Mesenchymal stem cell (in vitro differentiated cells and primary cell): ENCODE measurements at regions not wholly inside any gene's neighbourhood (a gene's known extent, or its start where the extent isn't known, plus 50 kb on each side); places are given as distances from the start of the nearest gene placed in this dataset.
"Not testable (repeated sequence)": the region's sequence is repeated elsewhere in the genome, so short reads cannot be mapped to it uniquely, and the experiment has no call there.

ENCODE experiments used
- DNase-seq: peaks from one replicate; pipeline ENCODE4 v3.0.0-alpha.2; 2013
- H2AFZ ChIP-seq: one replicate; pipeline ENCODE4 v1.6.1; 2013; ENCODE audit warnings: low read depth, mild to moderate bottlenecking, control low read depth, inconsistent platforms, low read length, moderate library complexity
- H2AK5ac ChIP-seq: 2 replicates; pipeline ENCODE4 v1.6.1; 2013; ENCODE audit warnings: low read length, moderate library complexity, mild to moderate bottlenecking, inconsistent platforms; ENCODE audit not compliant: severe bottlenecking
- H2BK120ac ChIP-seq: one replicate; pipeline ENCODE4 v1.6.1; 2013; ENCODE audit warnings: low read depth, mild to moderate bottlenecking, inconsistent platforms, low read length, moderate library complexity
- H2BK12ac ChIP-seq, 2 experiments: one replicate each; pipeline ENCODE4 v1.6.1; 2013; ENCODE audit warnings: inconsistent platforms in 2 of 2, low read length in 2 of 2, mild to moderate bottlenecking in 2 of 2, moderate library complexity in 2 of 2, control low read depth in 1 of 2
- H2BK15ac ChIP-seq: one replicate; pipeline ENCODE4 v1.6.1; 2013; ENCODE audit warnings: mild to moderate bottlenecking, low read depth, inconsistent platforms; ENCODE audit not compliant: poor library complexity, severe bottlenecking
- H2BK5ac ChIP-seq: 2 replicates; pipeline ENCODE4 v1.6.1; 2013; ENCODE audit warnings: low read depth, mild to moderate bottlenecking, low read length, control low read depth, inconsistent platforms; ENCODE audit not compliant: poor library complexity, severe bottlenecking
- H3K14ac ChIP-seq, 2 experiments: one replicate each; pipeline ENCODE4 v1.6.1; 2013; ENCODE audit warnings: inconsistent platforms in 2 of 2, low read length in 2 of 2, control low read depth in 1 of 2, mild to moderate bottlenecking in 1 of 2, moderate library complexity in 1 of 2
- H3K18ac ChIP-seq, 2 experiments: one replicate each; pipeline ENCODE4 v1.6.1; 2013; ENCODE audit warnings: inconsistent platforms in 2 of 2, low read length in 2 of 2, control low read depth in 1 of 2, low read depth in 1 of 2, mild to moderate bottlenecking in 1 of 2
- H3K23ac ChIP-seq, 2 experiments: one replicate each; pipeline ENCODE4 v1.6.1; 2013; ENCODE audit warnings: inconsistent platforms in 2 of 2, low read length in 2 of 2, mild to moderate bottlenecking in 2 of 2, moderate library complexity in 2 of 2, control low read depth in 1 of 2
- H3K27ac ChIP-seq: 2 replicates; pipeline ENCODE4 v1.5.1; 2013; ENCODE audit warnings: mild to moderate bottlenecking, moderate library complexity, low read length, control low read depth, inconsistent platforms; ENCODE audit not compliant: poor library complexity, severe bottlenecking
- H3K27me3 ChIP-seq, 2 experiments: 2 replicates each; pipeline versions ENCODE4 v1.6.1 to v1.7.0; 2013; ENCODE audit warnings: low read length in 2 of 2, mild to moderate bottlenecking in 2 of 2, moderate library complexity in 2 of 2, control low read depth in 1 of 2, inconsistent platforms in 1 of 2; ENCODE audit not compliant: control insufficient read depth in 1 of 2, insufficient read depth in 1 of 2
- H3K36me3 ChIP-seq, 2 experiments: 2 replicates each; pipeline versions ENCODE4 v1.6.1 to v1.7.0; 2013; ENCODE audit warnings: low read length in 2 of 2, control low read depth in 1 of 2, inconsistent platforms in 1 of 2, low read depth in 1 of 2, mild to moderate bottlenecking in 1 of 2; ENCODE audit not compliant: insufficient read depth in 2 of 2, control insufficient read depth in 1 of 2
- H3K4ac ChIP-seq, 2 experiments: one replicate each; pipeline ENCODE4 v1.6.1; 2013; ENCODE audit warnings: inconsistent platforms in 2 of 2, low read length in 2 of 2, mild to moderate bottlenecking in 2 of 2, moderate library complexity in 2 of 2, control low read depth in 1 of 2, low read depth in 1 of 2
- H3K4me1 ChIP-seq: 2 replicates; pipeline ENCODE4 v1.6.1; 2013; ENCODE audit warnings: low read depth, low read length, control low read depth; ENCODE audit not compliant: control insufficient read depth, insufficient read depth
- H3K4me2 ChIP-seq: 2 replicates; pipeline ENCODE4 v1.6.1; 2013; ENCODE audit warnings: low read length, mild to moderate bottlenecking, inconsistent platforms; ENCODE audit not compliant: poor library complexity, severe bottlenecking
- H3K4me3 ChIP-seq, 2 experiments: 2 replicates each; pipeline versions ENCODE4 v1.5.1 to v1.7.0; 2013; ENCODE audit warnings: low read length in 2 of 2, mild to moderate bottlenecking in 2 of 2, control low read depth in 1 of 2, low read depth in 1 of 2; ENCODE audit not compliant: insufficient read depth in 1 of 2
- H3K79me1 ChIP-seq: replicated peaks from 2 replicates; pipeline ENCODE4 v1.6.1; 2013; ENCODE audit warnings: mild to moderate bottlenecking, control low read depth, low read length, inconsistent platforms; ENCODE audit not compliant: poor library complexity, severe bottlenecking
- H3K9ac ChIP-seq: 2 replicates; pipeline ENCODE4 v1.7.0; 2013; ENCODE audit warnings: mild to moderate bottlenecking, low read length, moderate library complexity
- H3K9me3 ChIP-seq: 2 replicates; pipeline ENCODE4 v1.7.0; 2013; ENCODE audit warnings: mild to moderate bottlenecking, low read length; ENCODE audit not compliant: control insufficient read depth
- H4K8ac ChIP-seq: one replicate; pipeline ENCODE4 v1.6.1; 2013; ENCODE audit warnings: inconsistent platforms, mild to moderate bottlenecking, low read length, moderate library complexity
- H4K91ac ChIP-seq: one replicate; pipeline ENCODE4 v1.6.1; 2013; ENCODE audit warnings: mild to moderate bottlenecking, low read length, inconsistent platforms
- WGBS: methylation state at CpG from one replicate; pipeline ENCODE4 v1.1.7; 2013; ENCODE audit warnings: mixed read lengths; 5-methylcytosine and 5-hydroxymethylcytosine counted together

GRCh38 chr1:157197906-157198435 lies 59.8 kb upstream of the ETV3 start:
- Histone ChIP-seq H3K36me3 (no peaks in the 10 kb centered on the region), H3K23ac (no peak overlapping the region), H3K9ac (no peak overlapping the region), H2AK5ac (no peak overlapping the region), H2BK5ac (no peak overlapping the region), H3K4ac (no peak overlapping the region), H3K4me3 (no peak overlapping the region), H3K79me1 (no peaks in the 10 kb centered on the region), H3K14ac (no peak overlapping the region), H2BK12ac (no peak overlapping the region), H3K9me3 (no peaks in the 10 kb centered on the region), H2AFZ (no peak overlapping the region), H3K4me1 (no peaks in the 10 kb centered on the region), H4K8ac (no peak overlapping the region), H3K27ac (no peak overlapping the region), H3K4me2 (no peak overlapping the region), H4K91ac (no peak overlapping the region), H2BK120ac (no peak overlapping the region), H3K18ac (no peak overlapping the region), H2BK15ac (no peak overlapping the region), H3K27me3 (peaks cover 19 to 52% of the 10 kb centered on the region in 2 experiments)
- WGBS: 83% methylated on average over 7 of the region's 7 CpGs
- no peak for DNase-seq

GRCh38 chr1:157196670-157197456 lies 58.7 kb upstream of the ETV3 start:
- H3K14ac ChIP-seq, H3K79me1 ChIP-seq, H2AK5ac ChIP-seq, H4K91ac ChIP-seq, H2BK15ac ChIP-seq, H3K4me1 ChIP-seq, H3K23ac ChIP-seq, H3K4me2 ChIP-seq, H3K9me3 ChIP-seq, H3K4ac ChIP-seq, H2BK120ac ChIP-seq, H3K18ac ChIP-seq, H2BK12ac ChIP-seq, H2BK5ac ChIP-seq, H3K4me3 ChIP-seq, H4K8ac ChIP-seq, H3K27ac ChIP-seq, H3K9ac ChIP-seq, H3K36me3 ChIP-seq, H2AFZ ChIP-seq: not testable (repeated sequence)
- WGBS: 50% methylated on average over 2 of the region's 11 CpGs
- peaks cover 30 to 55% of the 10 kb centered on the region in 2 experiments for H3K27me3 ChIP-seq
- DNase-seq: peak; percentile 16

- no peak overlapping the region for H3K4me2 ChIP-seq
- no peak overlapping the region for H3K14ac ChIP-seq
- no peak overlapping the region for H2AK5ac ChIP-seq
- no peak overlapping the region for H3K27ac ChIP-seq
- H3K4me3 ChIP-seq: no peak overlapping the region
- no peak overlapping the region for H3K23ac ChIP-seq
- no peak overlapping the region for H3K18ac ChIP-seq
- H4K91ac ChIP-seq: no peak overlapping the region
- no peaks in the 10 kb centered on the region for H3K9me3 ChIP-seq
- peaks cover 28 to 55% of the 10 kb centered on the region in 2 experiments for H3K27me3 ChIP-seq
- H2BK120ac ChIP-seq: no peak overlapping the region
- H3K4me1 ChIP-seq: no peaks in the 10 kb centered on the region
- DNase-seq: no peak
- no peak overlapping the region for H4K8ac ChIP-seq
- no peak overlapping the region for H2AFZ ChIP-seq
- WGBS: 79% methylated on average over 2 of the region's 2 CpGs
- H2BK15ac ChIP-seq: no peak overlapping the region
- no peak overlapping the region for H2BK5ac ChIP-seq
- H3K79me1 ChIP-seq: no peaks in the 10 kb centered on the region
- H3K36me3 ChIP-seq: no peaks in the 10 kb centered on the region
- H2BK12ac ChIP-seq: no peak overlapping the region
- no peak overlapping the region for H3K9ac ChIP-seq
- no peak overlapping the region for H3K4ac ChIP-seq
These were observed 58.0 kb upstream of the ETV3 start for GRCh38 chr1:157196245-157196543.

GRCh38 chr1:157195521-157196244 lies 57.5 kb upstream of the ETV3 start:
- H2AK5ac ChIP-seq: no peak overlapping the region
- H3K14ac ChIP-seq: no peak overlapping the region
- H4K8ac ChIP-seq: no peak overlapping the region
- no peak overlapping the region for H3K18ac ChIP-seq
- H2BK5ac ChIP-seq: no peak overlapping the region
- H3K36me3 ChIP-seq: no peaks in the 10 kb centered on the region
- no peak overlapping the region for H2AFZ ChIP-seq
- no peak overlapping the region for H2BK12ac ChIP-seq
- no peak overlapping the region for H3K4ac ChIP-seq
- H3K23ac ChIP-seq: no peak overlapping the region
- H2BK120ac ChIP-seq: no peak overlapping the region
- H3K4me1 ChIP-seq: no peaks in the 10 kb centered on the region
- no peak overlapping the region for H3K9ac ChIP-seq
- DNase-seq: no peak
- H2BK15ac ChIP-seq: no peak overlapping the region
- 91% methylated on average over 12 of the region's 13 CpGs for WGBS
- no peaks in the 10 kb centered on the region for H3K9me3 ChIP-seq
- peaks cover 25 to 53% of the 10 kb centered on the region in 2 experiments for H3K27me3 ChIP-seq
- H4K91ac ChIP-seq: no peak overlapping the region
- H3K27ac ChIP-seq: no peak overlapping the region
- H3K79me1 ChIP-seq: no peaks in the 10 kb centered on the region
- no peak overlapping the region for H3K4me3 ChIP-seq
- no peak overlapping the region for H3K4me2 ChIP-seq
